ENCODE measurements at regions not wholly inside any gene's neighbourhood (a gene's known extent, or its start where the extent isn't known, plus 50 kb on each side); places are given as distances from the start of the nearest gene placed in this dataset.

GRCh38 chr10:80739963-80740715 is 202.4 kb downstream of the SH2D4B start:
- intact Hi-C loops (cut with DNase I) = no loop called here
- no peak for DNase-seq

- intact Hi-C loops (cut with DNase I) = no loop called here
- no peak for DNase-seq
Measured at GRCh38 chr10:80741278-80741677, 203.6 kb downstream of the SH2D4B start.

- DNase-seq = no peak
- intact Hi-C loops (cut with DNase I) = no loop called here
Measured at GRCh38 chr10:80750268-80750667, 212.6 kb downstream of the SH2D4B start.

DNA sequence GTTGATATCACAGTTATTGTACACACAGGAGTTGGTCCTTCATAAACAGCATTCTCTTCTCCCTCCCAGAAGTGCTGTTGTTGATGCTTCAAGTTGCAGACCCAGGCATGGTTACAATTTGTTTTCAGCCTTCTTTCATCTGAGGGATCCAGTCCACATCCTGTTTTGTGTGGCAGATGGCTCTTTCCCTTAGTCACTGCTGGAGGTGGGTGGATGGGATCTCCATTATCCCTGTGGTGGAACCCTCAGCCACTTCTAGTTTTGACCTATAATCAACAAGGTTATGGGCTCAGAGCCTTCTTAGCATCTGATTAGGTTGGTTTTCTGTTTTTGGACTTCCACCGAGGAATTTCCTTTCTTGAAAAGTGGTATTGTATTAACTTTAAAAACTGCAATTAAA is 214.2 kb downstream of the SH2D4B start:
- intact Hi-C loops (cut with DNase I) = no loop called here
- DNase-seq = no peak

DNA sequence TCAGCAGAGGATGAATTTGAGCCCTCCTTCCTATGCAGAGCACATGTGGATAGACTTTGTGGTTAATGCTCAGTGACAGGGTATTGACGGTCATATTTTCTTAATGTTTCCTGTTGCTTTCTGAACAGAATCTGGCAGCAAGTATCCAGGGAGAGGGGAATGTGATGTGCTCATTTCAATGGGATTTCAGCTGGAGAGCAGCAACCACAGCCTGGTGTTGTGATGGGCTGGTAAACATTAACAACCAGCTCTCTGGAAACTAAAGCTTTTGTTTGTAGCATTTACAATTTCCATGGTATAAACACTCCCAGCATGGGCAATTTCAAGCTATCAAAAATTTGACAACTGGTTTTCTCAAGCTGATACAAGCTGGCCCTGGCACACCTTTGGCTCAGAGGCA is 215.9 kb downstream of the SH2D4B start:
- DNase-seq = no peak

GRCh38 chr10:80755893-80756292 is 218.2 kb downstream of the SH2D4B start:
- intact Hi-C loops (cut with DNase I) = no loop called here
- no peak for DNase-seq

More for the DNA sequence above, 215.9 kb downstream of the SH2D4B start:
- intact Hi-C loops (cut with DNase I) = no loop called here

GRCh38 chr10:80759693-80760092 is 222.0 kb downstream of the SH2D4B start:
- DNase-seq = no peak
- intact Hi-C loops (cut with DNase I) = no loop called here

DNA sequence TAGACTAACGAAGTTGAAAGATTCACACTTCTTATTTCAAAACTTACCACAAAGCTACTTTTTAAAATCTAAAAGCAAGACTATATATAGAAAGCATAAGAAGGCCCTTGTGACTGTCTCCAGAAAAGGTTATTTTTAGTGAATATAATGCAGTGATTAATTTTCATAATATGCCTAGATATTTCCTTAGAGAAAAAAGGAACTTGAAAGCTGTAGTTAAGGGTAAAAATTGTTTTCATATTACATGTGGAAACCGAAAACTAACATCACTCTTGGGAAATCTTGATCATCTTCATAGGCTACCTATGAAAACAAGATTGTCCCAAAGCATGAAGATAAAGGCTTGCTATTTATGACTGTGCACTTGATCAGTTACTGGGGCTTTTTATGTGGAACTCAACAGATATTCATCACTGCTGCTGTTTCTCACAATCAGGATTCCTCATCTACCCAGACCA is 223.2 kb downstream of the SH2D4B start:
- no peak for DNase-seq
- intact Hi-C loops (cut with DNase I) = no loop called here

DNA sequence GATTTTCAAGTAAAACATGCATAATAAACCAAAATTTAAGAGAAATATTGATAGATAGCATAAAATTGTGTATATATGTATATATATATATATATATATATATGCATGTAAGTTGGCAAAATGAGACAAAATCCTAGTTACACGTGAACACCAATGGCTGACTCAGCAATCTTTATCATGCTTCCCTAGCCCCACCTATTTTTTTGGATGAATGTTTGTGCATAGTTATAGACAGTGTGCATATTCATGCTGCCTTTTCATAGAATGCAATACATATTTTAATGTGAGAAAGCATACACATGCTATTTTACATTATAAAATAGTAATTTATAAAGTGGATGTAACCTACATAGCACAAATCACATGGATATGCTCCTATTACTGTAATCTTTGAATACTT is 230.3 kb downstream of the SH2D4B start:
- intact Hi-C loops (cut with DNase I) = no loop called here
- DNase-seq = no peak

DNA sequence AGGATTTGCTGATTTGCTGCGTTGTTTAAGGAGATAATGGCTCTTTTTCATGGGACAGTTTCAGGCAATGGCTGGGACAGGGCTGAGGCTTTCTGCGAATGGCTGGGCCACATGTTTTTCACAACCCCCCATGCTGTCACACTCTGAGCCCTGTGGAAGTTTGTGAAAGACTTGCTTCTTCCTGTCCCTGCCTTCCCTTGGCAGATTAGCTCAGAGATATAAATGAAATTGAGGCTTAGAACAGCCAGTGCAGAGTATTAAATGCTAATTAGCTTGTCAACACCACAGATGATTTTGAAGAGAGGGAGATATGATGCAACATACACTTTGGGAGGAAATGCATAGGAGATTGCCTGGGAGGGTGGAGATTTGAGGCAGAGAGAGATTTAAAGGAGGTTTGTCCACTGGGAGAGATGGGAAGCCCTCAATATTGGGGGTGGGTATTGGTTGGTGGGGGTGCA is 232.0 kb downstream of the SH2D4B start:
- DNase-seq = no peak
- intact Hi-C loops (cut with DNase I) = no loop called here

DNA sequence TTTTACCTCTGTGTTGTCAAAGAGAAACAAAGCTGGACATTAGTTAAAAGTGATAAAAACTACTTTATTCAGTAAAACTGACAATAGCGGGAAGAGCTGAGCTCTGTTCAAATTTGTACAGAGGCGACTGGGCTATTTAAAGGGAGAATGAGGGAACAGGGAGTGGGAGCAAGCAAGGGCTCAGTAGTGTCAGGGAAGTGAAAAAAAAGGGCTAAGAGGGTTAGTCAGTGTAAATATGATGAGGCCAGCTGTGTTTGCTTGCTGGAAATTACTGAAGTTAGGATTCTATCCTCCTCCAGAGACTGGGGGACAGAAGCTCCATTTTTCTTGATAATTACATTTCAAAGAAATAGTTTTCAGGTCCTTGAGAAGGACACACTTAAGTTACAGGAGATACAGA is 232.5 kb downstream of the SH2D4B start:
- intact Hi-C loops (cut with DNase I) = no loop called here
- DNase-seq = no peak

DNA sequence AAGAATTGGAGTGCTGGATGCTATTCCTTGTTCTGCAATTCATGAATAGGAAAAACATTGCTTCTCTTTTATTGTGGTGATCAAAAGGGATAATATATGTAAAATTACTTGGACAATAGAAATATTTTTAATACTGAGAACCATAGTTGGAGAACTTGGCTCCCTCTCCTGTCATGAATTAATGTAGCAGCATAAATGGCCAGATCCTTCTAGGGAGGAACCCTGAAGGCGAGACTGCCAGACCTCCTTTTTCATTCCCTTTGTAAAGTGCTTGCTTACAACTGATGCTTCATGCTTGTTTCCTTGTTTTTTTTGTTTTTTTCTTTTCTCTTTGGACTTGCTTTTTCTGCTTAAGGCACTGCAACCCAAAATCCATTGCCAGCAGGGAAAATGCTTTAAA is 233.6 kb downstream of the SH2D4B start:
- DNase-seq = no peak

DNA sequence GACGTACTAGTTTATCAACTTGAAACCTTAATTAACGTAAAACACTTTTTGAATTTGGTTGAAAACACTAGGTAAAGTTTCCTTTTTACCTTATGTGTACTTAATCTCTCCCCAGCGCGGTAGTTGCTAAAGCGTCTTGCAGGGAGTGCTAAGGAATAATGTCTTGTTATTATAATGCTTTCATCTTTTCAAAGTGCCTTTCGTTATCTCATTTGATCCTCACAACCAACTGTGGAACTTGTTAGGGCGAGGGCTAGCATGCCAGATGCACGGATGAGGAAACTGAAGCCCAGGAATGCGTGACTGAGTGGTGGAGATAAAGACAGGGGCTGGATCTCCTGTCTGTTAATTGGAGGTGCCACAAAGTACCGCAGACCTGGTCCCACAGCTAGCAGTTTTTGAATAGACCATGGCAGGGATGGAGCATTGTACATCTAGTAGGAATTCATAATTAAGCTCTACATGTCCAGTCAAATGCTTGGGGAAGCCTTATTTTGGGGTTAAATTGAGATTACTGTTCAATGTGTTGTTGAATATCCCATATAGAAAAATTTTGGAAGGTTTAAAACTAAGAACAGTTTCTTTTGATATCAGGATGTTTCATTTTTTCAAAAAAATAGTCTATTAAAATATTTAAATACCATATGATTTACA is 234.3 kb downstream of the SH2D4B start:
- no peak for DNase-seq
- intact Hi-C loops (cut with DNase I) = no loop called here

More for the DNA sequence above, 233.6 kb downstream of the SH2D4B start:
- intact Hi-C loops (cut with DNase I) = no loop called here

DNA sequence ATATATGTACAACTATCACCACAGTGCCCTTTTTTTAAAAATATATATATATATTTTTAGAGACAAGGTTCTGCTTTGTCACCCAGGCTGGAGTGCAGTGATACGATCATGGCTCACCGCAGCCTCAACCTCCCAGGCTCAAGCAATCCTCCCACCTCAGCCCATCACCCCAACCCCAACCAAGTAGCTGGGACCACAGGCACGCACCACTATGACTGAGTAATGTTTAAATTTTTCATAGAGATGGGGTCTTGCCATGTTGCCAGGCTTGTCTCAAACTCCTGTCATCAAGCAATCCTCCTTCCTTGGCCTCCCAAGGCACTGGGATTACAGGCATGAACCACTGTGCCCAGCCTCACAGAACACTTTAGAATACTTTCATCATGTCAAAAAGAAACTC is 234.9 kb downstream of the SH2D4B start:
- intact Hi-C loops (cut with DNase I) = no loop called here
- no peak for DNase-seq

- no peak for DNase-seq
- intact Hi-C loops (cut with DNase I) = no loop called here
Measured at GRCh38 chr10:80784695-80785094, 247.0 kb downstream of the SH2D4B start.

DNA sequence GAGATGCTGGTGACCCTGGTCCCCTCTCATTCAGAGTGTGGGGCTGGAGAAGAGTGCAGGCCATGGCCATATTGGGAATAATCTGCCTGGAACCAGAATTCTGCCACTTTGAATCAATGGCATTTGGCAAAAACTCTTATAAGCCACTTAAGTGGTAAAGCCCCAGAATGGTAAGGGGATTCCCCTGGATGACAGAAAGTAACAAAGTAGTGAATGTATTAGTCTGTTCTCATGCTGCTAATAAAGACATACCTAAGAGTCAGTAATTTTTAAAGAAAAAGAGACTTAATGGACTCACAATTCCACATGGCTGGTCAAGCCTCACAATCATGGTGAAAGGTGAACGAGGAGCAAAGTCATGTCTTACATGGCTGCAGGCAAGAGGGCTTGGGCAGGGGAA is 248.6 kb downstream of the SH2D4B start:
- intact Hi-C loops (cut with DNase I) = no loop called here
- DNase-seq = no peak

- no peak for DNase-seq
- intact Hi-C loops (cut with DNase I) = no loop called here
Measured at GRCh38 chr10:80787952-80788351, 250.2 kb downstream of the SH2D4B start.

- DNase-seq = no peak
- intact Hi-C loops (cut with DNase I) = no loop called here
Measured at GRCh38 chr10:80794994-80795393, 257.3 kb downstream of the SH2D4B start.

DNA sequence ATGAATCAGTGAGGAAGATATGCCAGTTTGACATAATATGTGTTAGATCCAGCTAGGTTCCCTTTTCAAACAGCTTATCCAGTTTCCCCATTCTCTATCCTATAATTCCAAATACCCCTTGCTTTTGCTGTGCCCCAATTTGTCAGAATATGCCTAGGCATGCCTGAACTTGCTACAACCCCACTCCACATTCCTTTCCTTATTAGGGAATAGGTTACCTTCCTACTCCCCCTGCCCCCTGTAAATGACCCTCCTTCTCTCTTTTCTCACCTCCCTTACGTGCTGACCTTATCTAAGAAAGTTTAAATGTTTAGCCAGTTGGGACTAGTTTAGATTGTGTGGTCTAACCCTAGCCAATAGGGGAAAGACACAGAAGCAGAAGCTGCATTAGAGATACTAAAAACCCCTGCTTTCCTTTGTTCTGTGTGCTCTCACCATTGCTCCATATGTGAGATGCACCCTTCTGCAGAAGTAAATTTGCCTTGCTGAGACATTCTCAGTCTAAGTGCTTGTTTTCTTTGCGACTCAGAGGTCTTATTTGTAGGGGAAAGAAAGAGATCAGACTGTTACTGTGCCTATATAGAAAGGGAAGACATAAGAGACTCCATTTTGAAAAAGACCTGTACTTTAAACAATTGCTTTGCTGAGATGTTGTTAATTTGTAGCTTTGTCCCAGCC is 267.8 kb downstream of the SH2D4B start:
- intact Hi-C loops (cut with DNase I) = no loop called here
- no peak for DNase-seq

GRCh38 chr10:80814147-80814652 is 276.5 kb downstream of the SH2D4B start:
- intact Hi-C loops (cut with DNase I) = no loop called here
- no peak for DNase-seq

All from head of caudate nucleus (tissue), 42 donors.